Amniotic epithelial cell (primary cell): ENCODE measurements at regions not wholly inside any gene's neighbourhood (a gene's known extent, or its start where the extent isn't known, plus 50 kb on each side); places are given as distances from the start of the nearest gene placed in this dataset.
"Not testable (repeated sequence)": the region's sequence is repeated elsewhere in the genome, so short reads cannot be mapped to it uniquely, and the experiment has no call there.

Source experiments
- DNase-seq: peaks from one replicate; pipeline ENCODE4 v3.0.0-alpha.2; 2010; ENCODE audit warnings: low read depth

DNA sequence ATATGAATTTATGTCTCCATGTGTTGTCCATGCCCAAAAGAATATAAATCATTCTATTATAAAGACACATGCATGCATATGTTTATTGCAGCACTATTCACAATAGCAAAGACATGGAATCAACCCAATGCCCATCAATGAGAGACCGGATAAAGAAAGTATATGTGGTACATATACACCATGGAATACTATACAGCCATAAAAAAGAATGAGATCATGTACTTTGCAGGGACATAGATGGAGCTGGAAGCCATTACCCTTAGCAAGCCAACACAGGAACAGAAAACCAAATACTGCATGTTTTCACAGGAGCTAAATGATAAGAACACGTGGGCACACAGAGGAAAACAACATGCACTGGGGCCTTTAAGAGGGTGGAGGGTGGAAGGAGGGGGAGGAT lies 639.1 kb downstream of the GATA3 start:
- DNase-seq: not testable (repeated sequence)

GRCh38 chr10:8696746-8697145 lies 642.3 kb downstream of the GATA3 start:
- DNase-seq: peak; percentile 69

GRCh38 chr10:8700689-8701088 lies 646.2 kb downstream of the GATA3 start:
- no peak for DNase-seq

DNA sequence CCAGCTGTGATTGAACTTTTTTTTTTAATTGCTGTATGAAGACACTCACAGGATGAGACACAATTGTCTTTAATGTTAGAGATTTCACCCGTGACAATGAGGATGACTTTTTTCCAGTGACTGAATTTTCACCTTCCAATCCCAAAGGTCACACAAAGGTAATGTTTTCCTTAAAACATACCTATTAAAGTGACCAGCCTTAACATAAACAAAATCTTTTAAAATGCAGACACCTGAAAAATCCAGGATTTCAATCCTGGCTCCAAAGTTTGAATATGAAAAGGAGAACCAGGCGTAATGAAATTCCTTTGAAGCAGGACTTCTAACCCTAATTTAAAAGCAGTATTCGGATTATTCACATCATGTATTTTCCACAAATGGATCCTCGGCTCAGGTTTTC lies 647.7 kb downstream of the GATA3 start:
- no peak for DNase-seq

GRCh38 chr10:8705415-8705814 lies 650.9 kb downstream of the GATA3 start:
- DNase-seq: no peak

DNA sequence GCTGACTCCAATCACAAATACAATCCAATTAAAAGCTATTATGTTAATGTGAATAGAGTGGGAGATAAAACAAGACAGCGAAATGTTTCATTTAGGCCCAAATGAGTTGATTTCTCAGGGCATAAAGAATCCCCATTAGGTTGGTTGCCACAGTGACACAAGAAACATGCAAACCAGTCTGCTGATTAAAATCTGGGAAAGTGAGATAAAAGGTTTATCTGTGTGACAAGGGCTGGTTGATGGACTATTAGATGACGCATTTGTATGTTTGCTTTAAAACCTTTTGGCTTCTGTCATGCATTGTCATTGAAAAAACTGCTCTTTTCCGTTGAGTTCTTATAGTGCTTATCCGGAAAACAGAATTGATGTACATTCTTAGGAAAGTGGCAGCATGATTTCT lies 658.2 kb downstream of the GATA3 start:
- DNase-seq: no peak

- no peak for DNase-seq
These were observed 665.5 kb downstream of the GATA3 start for GRCh38 chr10:8719971-8720370.

DNA sequence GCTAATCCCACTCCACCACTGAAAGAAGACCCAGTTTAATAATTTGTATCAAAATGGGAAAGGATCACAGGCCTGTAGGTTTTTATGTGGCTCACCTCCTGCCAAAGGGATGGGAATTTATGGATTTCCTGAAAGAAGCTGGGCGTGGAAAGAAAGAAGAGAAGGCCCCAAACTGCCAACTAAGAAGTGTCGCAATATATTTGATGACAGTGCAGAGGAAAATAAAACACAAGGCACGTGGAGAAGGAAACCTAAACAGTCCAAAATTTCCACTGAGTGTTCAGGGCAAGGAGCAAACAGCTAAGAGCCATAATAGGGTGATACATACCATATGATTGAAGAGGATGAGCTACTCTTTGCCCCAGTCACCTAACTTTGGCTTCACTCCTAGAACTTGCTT lies 667.2 kb downstream of the GATA3 start:
- no peak for DNase-seq

DNA sequence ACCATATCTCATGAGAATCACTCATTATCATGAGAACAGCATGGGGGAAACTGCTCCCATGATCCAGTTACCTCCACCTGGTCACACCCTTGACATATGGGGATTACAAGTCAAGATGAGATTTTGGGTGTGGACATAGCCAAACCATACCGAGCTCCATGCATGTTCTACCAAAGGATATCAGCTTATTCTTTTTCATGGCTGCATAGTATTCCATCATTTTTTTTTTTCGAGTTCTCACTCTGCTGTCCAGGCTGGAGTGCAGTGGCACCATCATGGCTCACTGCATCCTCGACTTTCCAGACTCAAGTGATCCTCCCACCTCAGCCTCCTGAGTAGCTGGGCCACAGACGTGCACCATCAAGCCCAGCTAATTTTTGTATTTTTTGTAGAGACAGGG lies 668.3 kb downstream of the GATA3 start:
- no peak for DNase-seq

GRCh38 chr10:8725343-8725742 lies 670.9 kb downstream of the GATA3 start:
- no peak for DNase-seq

DNA sequence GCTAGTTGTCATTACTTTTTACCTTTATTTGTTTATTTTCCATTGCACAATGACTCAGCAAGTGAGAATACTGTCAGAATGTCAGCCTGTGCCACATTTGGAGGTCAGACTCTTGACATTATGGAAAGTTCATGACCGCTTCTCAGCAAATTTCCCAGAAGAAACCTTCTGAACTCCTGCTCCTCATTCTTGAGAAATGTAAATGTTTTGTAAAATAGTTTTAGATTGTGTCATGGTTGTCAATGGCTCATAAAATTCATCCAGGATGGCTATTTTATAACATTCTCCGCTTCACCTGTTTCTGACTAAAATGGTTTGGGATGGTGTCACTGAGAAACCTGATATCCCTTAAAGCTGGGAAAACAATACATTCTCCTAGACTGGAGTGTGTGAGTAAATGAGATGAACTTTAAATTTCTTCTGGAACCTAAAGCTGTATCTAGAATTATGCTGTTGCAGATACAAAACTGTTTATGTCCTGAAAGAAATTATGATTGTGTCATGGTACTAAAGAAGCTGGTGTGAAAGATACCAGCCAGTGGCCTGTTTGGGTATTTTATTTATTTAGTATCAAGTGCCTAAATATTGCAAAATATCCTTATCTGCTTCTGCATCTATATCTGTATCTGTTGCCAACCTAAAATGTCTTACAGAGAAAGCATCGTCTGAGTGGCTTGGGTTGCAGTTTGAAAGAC lies 671.7 kb downstream of the GATA3 start:
- no peak for DNase-seq

DNA sequence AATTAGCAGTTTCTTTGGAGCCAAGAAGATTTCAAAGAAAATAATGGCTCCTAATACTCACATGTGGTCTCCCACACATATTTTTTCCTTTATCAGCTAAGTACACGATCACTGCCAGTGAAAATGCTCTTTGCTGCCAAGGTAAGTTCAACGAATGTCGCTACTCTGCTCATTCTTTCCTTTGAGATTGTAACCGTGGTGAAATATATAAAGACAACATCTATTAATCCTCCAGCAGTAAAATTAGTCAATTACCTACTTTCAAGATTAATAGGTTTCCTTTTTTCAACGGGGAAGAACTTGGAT lies 672.2 kb downstream of the GATA3 start:
- DNase-seq: peak; percentile 26

DNA sequence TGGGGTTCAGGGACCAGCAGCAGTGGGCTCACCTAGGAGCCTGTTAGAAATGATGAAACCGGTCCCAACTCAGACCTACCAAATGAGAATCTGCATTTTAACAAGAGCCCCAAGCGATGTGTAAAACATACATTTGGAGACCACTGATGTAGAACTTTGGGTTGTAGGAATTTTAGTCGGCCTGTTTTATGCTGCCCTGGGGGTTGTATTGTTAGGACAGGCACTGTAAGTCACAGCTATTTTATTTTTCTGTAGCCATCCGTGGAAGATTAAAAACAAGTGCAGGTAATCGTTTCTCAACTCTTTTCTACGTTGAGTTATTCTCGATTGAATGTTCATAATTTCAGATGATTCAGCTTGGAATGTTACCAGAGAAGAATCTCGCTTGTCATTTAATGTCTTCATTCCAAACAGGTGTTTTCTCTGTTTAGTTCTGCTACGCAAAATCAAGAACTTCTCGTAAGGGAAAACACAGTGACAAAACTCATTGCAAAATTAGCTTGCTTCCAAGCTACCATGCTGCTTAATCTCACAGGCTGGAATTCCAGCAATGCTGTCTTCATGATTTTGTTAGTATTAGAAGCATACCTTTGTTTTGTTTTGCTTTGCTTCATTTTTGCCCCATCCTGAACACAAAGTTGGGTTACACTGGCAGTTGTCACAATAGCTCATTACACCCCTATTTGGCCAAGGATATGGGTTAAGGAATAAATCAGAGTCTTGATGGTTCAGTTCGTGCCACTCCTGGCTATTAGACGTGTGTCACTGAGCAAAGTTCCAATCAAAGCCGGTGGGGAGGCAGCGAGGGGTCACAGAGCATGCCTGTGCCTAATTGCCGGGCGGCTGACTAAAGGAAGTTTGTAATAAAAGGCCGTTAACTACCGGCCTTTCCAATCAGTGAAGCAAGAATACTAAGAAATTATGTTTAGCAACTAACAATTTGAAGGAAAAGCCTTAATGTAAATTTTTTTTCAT lies 676.9 kb downstream of the GATA3 start:
- no peak for DNase-seq

DNA sequence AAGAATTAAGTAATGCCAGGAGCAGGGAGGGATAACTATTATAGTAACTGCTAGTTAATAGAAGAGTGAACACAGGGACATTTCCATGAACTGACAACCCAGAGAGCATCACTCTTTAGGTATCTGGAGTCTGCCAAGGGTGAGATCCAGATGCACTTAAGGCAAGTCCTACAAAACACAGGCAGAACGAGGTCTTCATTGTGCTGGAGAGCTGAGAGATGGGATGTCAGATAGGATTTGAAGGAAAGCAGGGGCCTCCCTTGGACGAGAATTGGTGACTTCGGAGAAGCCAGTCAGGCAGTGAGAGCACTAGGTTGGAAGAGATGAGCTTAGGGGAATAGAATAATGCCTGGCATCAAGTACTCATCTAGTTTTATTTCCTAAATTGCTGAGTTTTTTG lies 684.5 kb downstream of the GATA3 start:
- DNase-seq: no peak

DNA sequence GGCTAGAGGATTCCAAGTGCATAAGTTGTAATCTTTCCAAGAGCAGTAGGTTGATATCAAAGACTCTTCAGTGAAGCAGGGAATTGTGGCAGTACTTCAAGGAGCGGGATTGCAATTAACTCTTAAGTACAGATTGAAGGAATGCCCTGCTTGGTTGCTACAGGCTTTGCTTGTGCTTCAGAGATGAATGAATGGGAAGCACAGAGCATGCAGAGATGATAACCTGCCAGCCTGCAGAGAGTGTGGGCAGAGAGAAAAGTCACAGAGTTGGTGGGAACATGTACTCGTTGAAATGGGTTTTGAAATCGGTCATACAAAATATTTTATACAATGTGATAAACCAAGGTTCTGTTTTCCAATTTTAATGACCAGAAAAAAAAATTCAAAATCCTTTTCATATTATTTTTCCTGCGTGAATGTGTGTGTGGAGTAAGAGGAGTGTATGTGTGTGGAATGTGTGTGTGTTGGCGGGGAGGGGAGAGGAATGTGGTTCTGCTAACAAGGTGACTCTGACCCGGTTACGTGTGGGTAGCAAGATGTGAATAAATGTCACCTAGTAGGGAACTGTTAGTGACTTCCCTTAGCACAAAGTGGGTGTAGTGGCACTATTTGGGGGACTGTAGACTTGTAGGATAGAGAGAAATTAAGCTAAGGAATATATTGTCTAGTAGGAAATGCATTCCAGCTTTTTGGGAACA lies 697.8 kb downstream of the GATA3 start:
- DNase-seq: no peak

- DNase-seq: peak; percentile 67
These were observed 703.5 kb downstream of the GATA3 start for GRCh38 chr10:8758029-8758428.

GRCh38 chr10:8766899-8767298 lies 712.4 kb downstream of the GATA3 start:
- no peak for DNase-seq

DNA sequence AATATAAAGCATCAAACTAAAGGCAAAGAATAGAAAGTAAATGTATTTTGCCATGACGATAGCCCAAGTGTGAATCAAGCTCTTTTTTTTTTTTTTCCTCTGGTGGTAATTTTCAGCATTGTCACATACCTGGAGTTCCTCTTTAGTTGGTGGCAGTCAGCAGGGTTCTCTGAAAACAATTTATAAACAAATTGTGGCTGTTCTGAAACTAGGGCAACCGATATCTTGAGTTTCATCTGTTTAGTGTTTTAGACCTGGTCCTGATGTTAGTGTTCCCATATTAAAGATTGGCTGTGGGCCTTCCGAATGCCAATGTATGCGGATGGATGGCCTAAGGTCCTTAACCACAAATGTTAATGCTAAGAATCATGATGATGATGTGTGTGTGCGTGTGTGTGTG lies 713.1 kb downstream of the GATA3 start:
- DNase-seq: no peak

GRCh38 chr10:8768341-8768740 lies 713.9 kb downstream of the GATA3 start:
- no peak for DNase-seq

DNA sequence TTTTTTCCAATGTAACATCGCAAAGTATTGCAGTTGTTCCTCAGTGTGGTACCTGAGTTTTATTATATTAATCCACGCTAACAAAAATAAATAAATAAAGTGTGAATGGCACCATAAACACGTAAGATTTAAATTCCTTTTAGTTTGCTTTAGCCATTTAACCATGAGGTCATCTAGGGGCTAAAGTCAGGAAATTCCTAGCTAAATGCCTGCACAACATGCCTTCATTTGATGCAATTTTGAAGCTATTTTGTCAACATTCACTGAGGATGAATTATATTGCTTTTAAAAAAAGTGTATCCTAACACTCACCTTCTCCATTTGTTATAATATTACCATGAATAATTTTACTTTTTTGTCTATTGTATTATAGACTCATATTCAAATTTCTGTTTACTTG lies 714.4 kb downstream of the GATA3 start:
- peak; percentile 34 for DNase-seq

GRCh38 chr10:8776926-8777622 lies 722.6 kb downstream of the GATA3 start:
- peak; percentile 5 for DNase-seq

- no peak for DNase-seq
These were observed 724.2 kb downstream of the GATA3 start for GRCh38 chr10:8778713-8779112.
